ENCODE measurements at regions not wholly inside any gene's neighbourhood (a gene's known extent, or its start where the extent isn't known, plus 50 kb on each side); places are given as distances from the start of the nearest gene placed in this dataset.

- dilution Hi-C loops (cut with MboI; ENCODE audit: extremely low pct_ligation_motif_present, low sequenced_read_pairs), result no loop called here
- Histone ChIP-seq H3K36me3 (ENCODE audit: control insufficient read depth in 2 of 2, extremely low read depth in 1 of 2, insufficient read depth in 2 of 2, low read length in 2 of 2) (no peaks in the 10 kb centered on the region), H3K4me2 (ENCODE audit: control insufficient read depth, extremely low read depth, insufficient read depth, low read depth, low read length) (no peak overlapping the region), H3K9ac (ENCODE audit: control insufficient read depth, extremely low read depth, insufficient read depth, low read length) (no peak overlapping the region), H3K4me3 (ENCODE audit: control insufficient read depth in 2 of 3, extremely low read depth in 1 of 3, insufficient read depth in 2 of 3, low read depth in 1 of 3, low read length in 3 of 3) (no peak overlapping the region), H2AFZ (ENCODE audit: control insufficient read depth, low read length) (no peak overlapping the region), H3K9me3 (ENCODE audit: control insufficient read depth, low read depth, low read length) (no peaks in the 10 kb centered on the region), H3K27me3 (ENCODE audit: control insufficient read depth, extremely low read depth, insufficient read depth, low read length) (no peaks in the 10 kb centered on the region), H3K4me1 (ENCODE audit: control insufficient read depth, extremely low read depth, insufficient read depth, low read length) (no peaks in the 10 kb centered on the region), H3K27ac (ENCODE audit: control insufficient read depth, insufficient read depth, low read length) (no peak overlapping the region), H4K20me1 (ENCODE audit: control insufficient read depth, extremely low read depth, insufficient read depth, low read length) (no peaks in the 10 kb centered on the region), H3K9me1 (ENCODE audit: control insufficient read depth, extremely low read depth, insufficient read depth, low read length) (no peaks in the 10 kb centered on the region), H3K79me2 (ENCODE audit: control insufficient read depth, insufficient read depth, low read length) (no peaks in the 10 kb centered on the region)
- no peak for TF ChIP-seq CTCF (optimal IDR thresholded peaks at IDR 0.05 in 1 of 3, IDR thresholded peaks at IDR 0.05 in 1 of 3, conservative IDR thresholded peaks at IDR 0.05 in 1 of 3; ENCODE audit: extremely low read depth in 1 of 3, insufficient read depth in 2 of 3, low read length in 3 of 3)
- no peak for TF ChIP-seq EZH2 (IDR thresholded peaks at IDR 0.05; ENCODE audit: low read length)
- DNase-seq (ENCODE audit: low read depth, low spot score) (no peak), FAIRE-seq (no peak)
Measured at GRCh38 chr10:56279270-56279669, 81.8 kb downstream of the ZWINT start.

GRCh38 chr10:56269181-56269580, 91.9 kb downstream of the ZWINT start:
- H3K36me3 ChIP-seq (ENCODE audit: control insufficient read depth in 2 of 2, extremely low read depth in 1 of 2, insufficient read depth in 2 of 2, low read length in 2 of 2), result no peaks in the 10 kb centered on the region
- H3K9me3 ChIP-seq (ENCODE audit: control insufficient read depth, low read depth, low read length), result no peaks in the 10 kb centered on the region
- FAIRE-seq (no peak), DNase-seq (ENCODE audit: low read depth, low spot score) (no peak)
- no peaks in the 10 kb centered on the region for H3K4me1 ChIP-seq (ENCODE audit: control insufficient read depth, extremely low read depth, insufficient read depth, low read length)
- H3K79me2 ChIP-seq (ENCODE audit: control insufficient read depth, insufficient read depth, low read length), result no peaks in the 10 kb centered on the region
- H2AFZ ChIP-seq (ENCODE audit: control insufficient read depth, low read length), result no peak overlapping the region
- H3K27me3 ChIP-seq (ENCODE audit: control insufficient read depth, extremely low read depth, insufficient read depth, low read length), result no peaks in the 10 kb centered on the region
- H3K9ac ChIP-seq (ENCODE audit: control insufficient read depth, extremely low read depth, insufficient read depth, low read length), result no peak overlapping the region
- dilution Hi-C loops (cut with MboI; ENCODE audit: extremely low pct_ligation_motif_present, low sequenced_read_pairs), result no loop called here
- no peak overlapping the region for H3K4me3 ChIP-seq (ENCODE audit: control insufficient read depth in 2 of 3, extremely low read depth in 1 of 3, insufficient read depth in 2 of 3, low read depth in 1 of 3, low read length in 3 of 3)
- H4K20me1 ChIP-seq (ENCODE audit: control insufficient read depth, extremely low read depth, insufficient read depth, low read length), result no peaks in the 10 kb centered on the region
- no peak overlapping the region for H3K27ac ChIP-seq (ENCODE audit: control insufficient read depth, insufficient read depth, low read length)
- H3K4me2 ChIP-seq (ENCODE audit: control insufficient read depth, extremely low read depth, insufficient read depth, low read depth, low read length), result no peak overlapping the region
- H3K9me1 ChIP-seq (ENCODE audit: control insufficient read depth, extremely low read depth, insufficient read depth, low read length), result no peaks in the 10 kb centered on the region
- TF ChIP-seq EZH2 (IDR thresholded peaks at IDR 0.05; ENCODE audit: low read length) (no peak), CTCF (optimal IDR thresholded peaks at IDR 0.05 in 1 of 3, IDR thresholded peaks at IDR 0.05 in 1 of 3, conservative IDR thresholded peaks at IDR 0.05 in 1 of 3; ENCODE audit: extremely low read depth in 1 of 3, insufficient read depth in 2 of 3, low read length in 3 of 3) (no peak)
